ENCODE measurements at regions not wholly inside any gene's neighbourhood (a gene's known extent, or its start where the extent isn't known, plus 50 kb on each side); places are given as distances from the start of the nearest gene placed in this dataset.
"Not testable (repeated sequence)": the region's sequence is repeated elsewhere in the genome, so short reads cannot be mapped to it uniquely, and the experiment has no call there.

- DNase-seq: not testable (repeated sequence)
Measured at GRCh38 chr5:109283086-109283485, 126.7 kb downstream of the PJA2 start.

DNA sequence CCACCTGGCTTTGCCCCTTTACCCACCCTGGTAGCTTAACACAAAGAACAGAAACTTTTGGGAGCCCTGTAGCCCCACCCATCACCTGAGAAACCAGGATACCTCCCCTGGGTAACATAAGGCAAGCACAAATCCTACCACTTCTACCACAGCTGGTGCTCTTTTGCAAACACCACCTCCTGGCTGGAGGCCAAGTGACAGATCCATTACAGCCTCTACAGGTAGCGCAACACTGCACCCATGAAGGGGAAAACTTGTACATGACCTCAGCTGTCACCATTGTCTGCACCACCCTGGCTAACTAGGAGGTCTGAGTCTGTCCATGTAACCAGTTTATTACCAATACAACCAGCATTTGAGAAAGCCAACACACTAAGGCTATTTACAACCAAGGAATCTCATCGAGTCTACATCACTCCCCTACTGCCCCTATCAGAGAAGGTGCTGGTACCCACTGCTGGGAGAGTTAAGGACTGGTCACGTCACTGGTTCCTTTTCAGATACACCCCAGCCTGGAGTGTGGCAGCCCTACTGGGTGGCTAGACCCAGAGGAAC is 128.6 kb downstream of the PJA2 start:
- DNase-seq: peak; percentile 28

GRCh38 chr5:109278141-109278540 is 131.6 kb downstream of the PJA2 start:
- DNase-seq: no peak

GRCh38 chr5:109275919-109276318 is 133.9 kb downstream of the PJA2 start:
- DNase-seq: no peak

DNA sequence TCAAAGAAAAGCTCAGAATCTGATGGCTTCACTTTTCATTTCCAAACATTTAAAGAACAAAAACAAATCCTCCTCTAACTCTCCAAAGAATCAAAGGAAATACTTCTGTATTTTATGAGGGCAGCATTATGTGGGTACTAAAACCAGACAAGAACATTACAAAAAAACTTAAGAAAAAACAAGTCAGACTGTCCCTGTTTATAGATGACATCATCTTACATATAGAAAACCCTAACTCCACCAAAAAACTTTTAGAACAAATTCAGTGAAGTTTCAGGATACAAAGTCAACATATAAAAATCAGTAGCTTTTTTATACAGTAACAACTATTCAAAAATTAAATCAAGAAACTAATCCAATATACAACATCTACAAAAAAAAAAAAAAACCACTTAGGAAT is 136.2 kb downstream of the PJA2 start:
- DNase-seq: no peak

DNA sequence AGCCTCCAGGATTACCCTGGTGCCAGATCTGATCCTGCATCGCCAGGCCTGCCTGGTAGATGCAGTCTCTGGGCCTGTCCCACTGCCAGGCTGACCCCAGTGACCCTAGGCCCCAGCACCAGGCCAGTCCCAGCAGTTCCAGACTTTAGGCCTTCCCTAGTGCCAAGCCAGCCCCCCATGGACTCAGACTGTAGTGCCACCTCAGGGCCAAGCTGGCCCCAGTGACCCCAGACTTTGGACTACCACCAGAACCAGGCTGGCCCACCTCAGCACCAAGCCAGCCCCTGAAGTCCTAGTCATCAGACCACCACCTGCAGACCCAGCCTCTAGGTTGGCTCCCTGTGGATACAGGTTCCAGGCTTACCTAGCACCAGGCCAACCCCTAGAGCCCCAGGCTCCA is 142.5 kb downstream of the PJA2 start:
- no peak for DNase-seq

DNA sequence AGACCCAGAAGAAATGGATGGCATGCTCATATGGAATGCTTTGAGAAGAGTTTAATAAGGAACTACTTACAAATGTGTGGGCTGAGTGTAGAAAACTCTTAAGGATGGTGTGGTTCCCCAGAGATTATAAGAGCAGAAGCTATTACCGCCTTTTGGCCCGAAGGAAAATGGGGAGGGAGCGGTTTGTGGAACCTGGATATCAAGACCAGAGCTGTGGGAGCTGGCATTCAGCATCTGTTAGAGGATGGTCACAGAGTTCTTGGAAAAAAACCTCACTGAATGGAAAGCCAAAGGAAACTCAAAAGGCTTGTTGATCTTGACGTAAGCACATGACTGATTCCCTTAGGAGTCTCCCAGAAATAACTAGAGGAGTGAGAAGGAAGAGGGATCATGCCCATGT is 151.0 kb downstream of the PJA2 start:
- DNase-seq: no peak

- DNase-seq: no peak
Measured at GRCh38 chr5:109256486-109256885, 153.3 kb downstream of the PJA2 start.

DNA sequence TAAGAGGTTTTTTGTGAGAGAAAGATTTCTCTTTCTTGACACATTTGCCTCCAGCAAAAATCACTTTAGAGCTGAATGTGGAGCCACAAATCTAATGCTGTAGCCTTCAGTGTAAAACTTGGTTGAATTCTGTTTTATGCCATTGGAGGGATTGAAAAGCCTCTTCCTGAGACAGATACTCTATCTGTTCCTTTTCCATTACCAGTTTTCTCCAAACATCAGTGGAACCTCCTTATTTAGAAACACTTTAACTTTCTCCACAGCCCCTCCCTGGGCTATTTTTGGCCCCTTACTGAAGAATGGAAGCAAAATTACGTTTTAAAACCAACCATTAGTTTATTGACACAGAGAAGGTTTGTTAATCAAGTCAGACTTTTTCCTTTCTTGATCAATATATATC is 155.3 kb downstream of the PJA2 start:
- DNase-seq: no peak

- DNase-seq: no peak
Measured at GRCh38 chr5:109253262-109253661, 156.5 kb downstream of the PJA2 start.

- DNase-seq: no peak
Measured at GRCh38 chr5:109252731-109253130, 157.0 kb downstream of the PJA2 start.

- no peak for DNase-seq
Measured at GRCh38 chr5:109250533-109251329, 159.0 kb downstream of the PJA2 start.

DNA sequence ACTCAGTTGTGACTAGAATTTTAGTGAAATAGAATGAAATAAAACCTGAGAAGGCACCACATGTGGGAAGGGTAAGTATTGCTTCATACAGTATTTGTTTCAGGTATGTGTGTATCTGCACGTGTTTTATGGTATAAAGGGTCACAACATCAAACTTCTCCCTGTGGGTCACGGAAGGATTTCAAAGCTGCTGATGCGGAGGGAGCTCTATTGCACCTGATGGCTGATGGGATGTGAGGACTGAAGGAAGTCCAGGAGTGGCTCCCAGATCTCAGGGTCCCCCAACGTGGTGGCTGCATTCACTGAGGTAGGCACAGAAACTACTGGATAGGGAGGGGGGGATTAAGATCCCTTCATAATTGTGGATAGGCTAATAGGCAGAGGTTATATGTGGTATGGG is 159.7 kb downstream of the PJA2 start:
- DNase-seq: no peak

- no peak for DNase-seq
Measured at GRCh38 chr5:109249126-109249525, 160.6 kb downstream of the PJA2 start.

DNA sequence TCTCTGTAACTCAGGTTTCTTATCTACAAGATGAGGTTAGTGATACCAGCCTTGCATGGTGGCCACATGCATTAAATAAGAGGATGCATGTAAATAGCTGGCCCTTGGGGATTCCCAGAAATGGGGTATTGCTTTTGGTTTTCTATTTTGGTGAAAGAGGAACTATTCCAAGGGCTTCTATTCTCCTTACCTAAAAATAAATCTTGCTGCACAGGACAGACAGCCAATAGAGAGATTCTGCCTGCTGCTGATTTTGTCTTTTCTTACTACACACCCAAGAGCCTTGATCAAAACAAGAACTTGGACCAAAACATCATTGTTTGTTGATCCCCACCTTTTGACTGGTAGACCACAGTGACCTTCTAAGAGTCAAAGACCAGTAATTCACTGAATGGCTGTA is 161.8 kb downstream of the PJA2 start:
- no peak for DNase-seq

DNA sequence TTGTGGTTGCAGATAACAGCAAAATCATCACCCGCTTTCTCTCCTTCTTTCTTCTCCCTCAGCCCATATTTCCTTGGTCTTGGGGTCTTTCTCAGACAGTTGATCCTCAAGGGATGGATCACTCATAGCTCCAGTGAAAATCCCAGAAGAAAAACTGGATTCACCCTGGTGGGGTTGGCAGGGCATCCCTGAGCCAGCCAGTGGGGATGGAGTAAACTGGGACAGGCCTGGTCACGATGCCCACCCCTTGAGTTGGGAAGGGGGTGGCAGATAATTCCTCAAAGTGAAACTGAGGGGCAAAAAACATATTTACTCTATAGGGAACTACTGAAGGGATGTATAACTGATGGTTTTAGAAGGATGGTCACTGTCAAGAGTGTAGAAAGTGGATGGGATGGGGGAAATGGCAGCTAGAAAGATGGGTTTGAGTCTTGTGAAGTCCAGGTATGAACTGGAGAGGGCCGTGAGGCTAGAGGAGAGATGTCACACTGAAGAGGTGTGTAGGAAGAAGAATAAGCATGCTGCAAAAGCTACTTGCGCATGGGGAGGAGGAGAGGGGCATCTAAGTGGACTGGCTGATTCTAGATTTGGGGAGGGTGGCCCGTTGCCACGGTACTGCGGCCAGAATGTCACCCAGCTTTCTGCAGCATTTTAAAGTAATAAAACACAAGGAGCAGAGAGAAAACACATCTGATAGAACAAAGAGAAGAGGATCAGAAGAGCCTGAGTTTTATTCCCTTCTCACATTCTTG is 162.8 kb downstream of the PJA2 start:
- DNase-seq: no peak

Data from tongue (tissue), 1 donor.